M059J (cell line): ENCODE measurements at regions not wholly inside any gene's neighbourhood (a gene's known extent, or its start where the extent isn't known, plus 50 kb on each side); places are given as distances from the start of the nearest gene placed in this dataset.
"Not testable (repeated sequence)": the region's sequence is repeated elsewhere in the genome, so short reads cannot be mapped to it uniquely, and the experiment has no call there.

Source experiments
- DNase-seq: peaks from one replicate; pipeline ENCODE4 v3.0.0-alpha.2; 2012; ENCODE audit warnings: low read depth

GRCh38 chr2:7430421-7430868, 513.2 kb downstream of the RNF144A start:
- no peak for DNase-seq

DNA sequence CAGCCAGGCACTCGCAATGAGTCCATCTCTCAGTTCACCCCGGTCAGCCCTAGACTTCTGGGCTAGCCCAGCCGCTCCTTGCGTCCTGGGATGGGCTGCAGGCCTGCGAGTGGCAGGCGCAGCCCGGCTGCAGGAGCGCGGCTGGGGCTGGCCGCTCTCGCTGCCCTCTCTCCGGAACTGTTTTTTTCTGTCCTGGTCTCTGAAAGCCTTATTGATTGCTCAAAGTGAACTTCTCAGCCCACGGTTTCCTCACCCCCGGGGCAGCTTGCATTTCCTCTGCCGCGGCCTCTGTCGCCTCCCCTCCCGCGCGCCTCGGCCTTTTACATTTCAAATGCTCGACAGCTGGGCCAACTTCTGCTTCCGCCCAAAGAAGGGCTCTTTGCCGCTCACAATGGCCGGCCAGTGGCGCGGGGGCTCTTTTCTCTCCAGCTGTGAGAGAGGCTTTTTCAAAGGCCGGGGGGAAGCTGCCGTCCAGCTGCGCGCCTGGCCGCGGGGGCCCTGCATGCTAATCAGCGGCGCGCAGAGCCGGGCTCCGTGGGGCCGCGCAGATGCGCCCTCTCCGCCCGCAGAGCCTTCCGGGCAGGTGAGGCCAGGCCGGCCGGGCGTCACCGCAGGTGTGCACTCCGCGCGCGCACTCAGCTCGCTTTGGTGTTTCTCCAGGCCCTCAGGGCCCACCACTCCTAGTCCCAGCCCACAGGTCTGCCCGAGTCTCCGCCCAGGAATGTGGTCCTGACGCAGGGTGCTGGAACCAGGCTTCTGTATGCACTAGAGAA, 513.8 kb downstream of the RNF144A start:
- DNase-seq: no peak

DNA sequence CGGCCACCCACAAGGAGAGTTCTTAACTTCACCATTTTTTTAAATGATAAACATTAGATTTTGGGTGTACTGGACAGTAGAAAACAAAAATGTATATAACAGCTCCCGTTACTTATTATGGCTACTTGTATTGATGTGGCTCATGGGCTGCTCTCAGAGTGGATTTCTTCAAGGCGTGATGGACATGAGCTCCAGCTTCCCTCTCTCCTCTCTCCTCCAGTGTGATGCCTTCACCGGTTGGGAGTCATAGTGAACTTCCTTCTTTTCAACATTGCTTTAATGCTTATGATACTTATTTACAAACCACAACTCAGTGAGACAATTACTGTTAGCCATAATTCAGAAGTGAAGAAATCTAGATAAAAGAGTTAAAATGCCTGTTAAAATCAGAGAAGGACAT, 515.2 kb downstream of the RNF144A start:
- DNase-seq: no peak

GRCh38 chr2:7436096-7436906, 519.1 kb downstream of the RNF144A start:
- no peak for DNase-seq

GRCh38 chr2:7437141-7437540, 519.9 kb downstream of the RNF144A start:
- DNase-seq: no peak

GRCh38 chr2:7437716-7438632, 520.8 kb downstream of the RNF144A start:
- no peak for DNase-seq

DNA sequence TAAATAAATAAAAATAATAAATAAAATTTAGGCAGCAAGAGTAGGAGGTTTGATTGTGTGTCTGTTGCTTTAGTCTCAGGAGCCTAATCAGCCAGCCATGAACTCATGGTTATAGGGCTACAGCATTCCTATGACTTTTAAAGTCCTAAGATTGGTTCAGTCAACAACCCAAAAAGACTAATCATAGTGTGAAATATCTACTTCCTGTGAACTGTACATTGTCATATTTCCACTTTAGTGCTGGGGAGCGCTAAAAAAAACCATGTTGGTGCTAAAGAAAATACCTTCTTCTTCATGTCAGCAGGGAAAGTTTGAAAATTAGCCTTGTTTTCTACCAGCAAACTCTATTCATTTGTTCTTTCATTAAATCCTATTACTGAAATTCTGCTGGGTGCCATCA, 521.6 kb downstream of the RNF144A start:
- DNase-seq: no peak

GRCh38 chr2:7440977-7441376, 523.8 kb downstream of the RNF144A start:
- no peak for DNase-seq

DNA sequence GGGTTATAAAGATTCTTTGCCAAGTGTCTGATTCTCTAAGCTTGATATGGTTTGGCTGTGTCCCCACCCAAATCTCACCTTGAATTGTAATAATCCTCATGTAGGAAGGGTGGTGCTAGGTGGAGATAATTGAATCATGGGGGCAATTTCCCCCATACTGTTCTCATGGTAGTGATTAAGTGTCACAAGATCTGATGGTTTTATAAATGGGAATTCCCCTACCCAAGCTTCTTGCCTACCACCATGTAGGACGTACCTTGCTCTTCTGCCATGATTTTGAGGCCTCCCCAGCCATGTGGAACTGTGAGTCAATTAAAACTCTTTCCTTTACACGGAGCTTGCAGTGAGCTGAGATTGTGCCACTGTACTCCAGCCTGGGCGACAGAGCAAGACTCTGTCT, 524.6 kb downstream of the RNF144A start:
- DNase-seq: not testable (repeated sequence)

GRCh38 chr2:7444626-7445025, 527.4 kb downstream of the RNF144A start:
- no peak for DNase-seq

DNA sequence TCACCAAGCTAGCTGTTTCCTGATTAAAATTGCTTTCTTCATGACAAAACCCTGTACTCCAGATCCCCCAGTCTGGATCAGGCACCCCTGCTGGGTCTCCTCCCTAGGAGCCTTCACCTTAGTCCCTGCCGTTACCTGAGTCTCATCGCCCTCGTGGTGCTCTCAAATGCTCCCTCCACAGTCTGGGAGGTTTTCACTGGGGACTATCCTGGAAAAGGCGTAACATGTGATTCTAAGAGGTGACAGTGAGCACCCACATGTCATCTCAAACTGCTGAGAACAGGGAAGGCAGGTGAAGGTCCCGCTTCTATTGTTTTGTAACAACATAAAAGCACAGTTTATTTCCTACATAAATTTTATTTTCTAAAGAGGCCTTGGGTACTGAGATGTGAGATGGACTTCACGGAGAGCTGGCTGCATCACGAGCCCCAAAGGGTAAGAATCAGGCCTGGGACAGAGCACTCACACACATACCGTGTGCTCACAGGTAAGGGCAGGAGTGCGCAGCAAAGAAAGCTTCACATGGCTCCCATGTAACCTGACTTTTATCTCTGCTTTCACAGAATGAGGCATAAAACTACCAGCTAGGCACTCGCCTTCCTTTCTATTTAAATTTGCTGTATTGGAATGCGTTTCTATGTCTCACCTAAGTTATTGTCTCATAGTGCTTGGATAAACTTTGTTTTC, 531.5 kb downstream of the RNF144A start:
- no peak for DNase-seq

DNA sequence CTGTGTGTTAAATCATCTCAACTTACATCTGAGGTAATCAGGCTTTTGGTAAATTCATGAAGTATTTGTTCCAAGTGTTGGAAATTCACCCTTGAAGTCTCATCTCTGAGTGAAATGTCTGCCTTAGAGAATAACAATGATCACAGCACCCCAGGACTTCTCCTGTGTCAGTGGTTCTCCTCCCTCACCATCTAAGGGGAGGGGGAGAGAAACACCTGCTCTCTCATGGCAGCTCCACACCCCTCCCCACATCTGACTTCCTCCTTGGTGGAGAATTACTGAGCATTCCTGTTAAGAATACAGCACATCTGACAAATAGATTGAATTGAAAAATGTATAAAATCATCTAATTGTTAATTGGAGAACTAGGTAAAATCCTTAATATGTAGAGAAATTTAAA, 532.1 kb downstream of the RNF144A start:
- no peak for DNase-seq

DNA sequence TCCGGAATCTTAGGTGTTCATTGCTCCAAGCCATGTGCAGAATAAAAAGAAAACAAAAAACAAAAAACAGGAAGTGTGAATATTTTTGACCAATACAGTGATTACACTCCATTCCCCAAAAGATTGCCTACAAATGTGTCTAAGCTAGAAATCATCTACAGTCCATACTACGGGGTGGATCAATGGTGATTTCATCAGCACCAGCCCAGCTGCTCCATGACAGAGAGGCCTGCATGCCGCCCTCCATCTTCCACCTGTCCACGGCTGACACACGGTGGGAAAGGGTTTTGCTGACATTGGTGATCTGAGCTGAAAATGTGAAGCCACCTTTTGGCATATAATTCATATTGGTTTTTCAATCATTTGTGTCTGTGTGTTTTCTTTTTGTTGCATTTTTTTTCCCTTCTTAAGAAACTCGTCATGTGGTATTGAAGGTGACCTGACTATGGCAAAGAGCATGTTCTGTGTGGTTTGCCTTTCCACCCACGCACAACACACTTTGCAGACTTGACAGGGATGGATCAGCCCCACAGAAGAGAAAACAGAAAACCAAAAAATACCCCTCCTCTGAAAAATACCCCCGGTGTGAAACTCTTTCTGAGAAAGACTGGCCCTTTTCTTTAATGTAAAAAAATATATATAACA, 533.1 kb downstream of the RNF144A start:
- no peak for DNase-seq

- no peak for DNase-seq
Observed at GRCh38 chr2:7450833-7451190, 533.6 kb downstream of the RNF144A start.

GRCh38 chr2:7452110-7452876, 535.1 kb downstream of the RNF144A start:
- no peak for DNase-seq

DNA sequence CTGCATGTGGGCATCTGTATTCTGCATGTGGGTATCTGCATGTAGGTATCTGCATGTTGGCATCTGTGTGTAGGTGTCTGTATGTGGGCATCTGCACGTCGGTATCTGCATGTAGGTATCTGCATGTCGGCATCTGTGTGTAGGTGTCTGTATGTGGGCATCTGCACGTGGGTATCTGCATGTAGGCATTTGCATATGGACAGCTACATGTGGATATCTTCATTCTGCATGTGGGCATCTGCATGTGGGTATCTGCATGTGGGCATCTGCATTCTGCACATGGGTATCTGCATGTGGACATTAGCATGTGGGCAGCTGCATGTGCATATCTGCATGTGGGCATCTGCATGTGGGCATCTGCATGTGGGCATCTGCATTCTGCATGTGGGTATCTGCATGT, 537.4 kb downstream of the RNF144A start:
- no peak for DNase-seq

DNA sequence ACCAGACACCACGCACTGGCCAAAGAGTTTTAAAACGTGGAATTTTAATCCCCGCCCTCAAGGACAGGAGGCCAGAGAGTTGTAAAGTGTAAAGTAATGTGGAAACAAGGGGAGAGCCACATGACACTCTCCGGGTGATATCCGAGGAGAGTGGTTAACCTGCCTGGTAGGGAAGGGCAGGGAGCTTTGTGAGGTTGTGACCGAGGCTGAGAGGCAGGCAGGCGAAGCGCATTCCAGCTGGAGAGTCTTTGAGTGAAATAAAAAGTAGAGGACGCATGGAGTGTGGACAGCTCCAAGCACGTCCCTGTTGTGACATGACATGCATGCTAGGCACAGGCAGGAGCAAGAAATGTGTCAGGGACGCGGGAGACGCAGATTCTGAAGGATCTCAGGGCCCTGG, 539.5 kb downstream of the RNF144A start:
- no peak for DNase-seq

DNA sequence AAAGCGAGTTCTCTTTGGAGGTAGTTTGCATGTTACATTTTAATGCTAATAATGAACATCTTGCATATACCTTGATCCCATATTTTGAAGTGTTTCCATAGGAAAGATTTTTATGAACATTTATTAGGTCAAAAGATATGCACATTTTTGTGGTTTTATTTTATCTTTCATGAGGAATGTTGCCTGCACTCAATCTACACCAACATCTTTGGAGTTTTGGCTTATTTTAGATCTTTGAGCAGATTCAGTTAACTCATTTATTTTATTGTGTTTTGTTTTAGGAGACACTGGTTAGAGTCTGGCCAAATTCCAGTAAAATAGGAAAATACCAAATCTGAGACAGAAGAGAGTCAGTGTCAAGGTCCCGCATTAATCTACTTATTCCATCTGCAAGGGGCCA, 540.9 kb downstream of the RNF144A start:
- no peak for DNase-seq

- DNase-seq: no peak
Observed at GRCh38 chr2:7467782-7468447, 550.7 kb downstream of the RNF144A start.

GRCh38 chr2:7468448-7468828, 551.2 kb downstream of the RNF144A start:
- DNase-seq: no peak
